ENCODE measurements at regions not wholly inside any gene's neighbourhood (a gene's known extent, or its start where the extent isn't known, plus 50 kb on each side); places are given as distances from the start of the nearest gene placed in this dataset.

- Histone ChIP-seq H3K4me3 (ENCODE audit: low read depth, low read length) (no peak overlapping the region), H3K9me3 (ENCODE audit: control insufficient read depth, insufficient read depth, low read depth, low read length) (no peaks in the 10 kb centered on the region), H3K27ac (ENCODE audit: extremely low read depth, low read depth, low read length) (no peak overlapping the region), H3K4me1 (ENCODE audit: control insufficient read depth, insufficient read depth, low read length) (0 out of 2 replicates have a peak, but pooled peaks cover 2% of the 10 kb centered on the region), H3K36me3 (ENCODE audit: control insufficient read depth in 2 of 2, insufficient read depth in 1 of 2, low read length in 2 of 2) (no peaks in the 10 kb centered on the region)
- ChIA-PET CTCF (no interaction called here), POLR2A (no interaction called here)
- no peak for TF ChIP-seq ZNF629 (tag by site-specific recombination; IDR thresholded peaks at IDR 0.05)
- TF ChIP-seq, protein P1, sequence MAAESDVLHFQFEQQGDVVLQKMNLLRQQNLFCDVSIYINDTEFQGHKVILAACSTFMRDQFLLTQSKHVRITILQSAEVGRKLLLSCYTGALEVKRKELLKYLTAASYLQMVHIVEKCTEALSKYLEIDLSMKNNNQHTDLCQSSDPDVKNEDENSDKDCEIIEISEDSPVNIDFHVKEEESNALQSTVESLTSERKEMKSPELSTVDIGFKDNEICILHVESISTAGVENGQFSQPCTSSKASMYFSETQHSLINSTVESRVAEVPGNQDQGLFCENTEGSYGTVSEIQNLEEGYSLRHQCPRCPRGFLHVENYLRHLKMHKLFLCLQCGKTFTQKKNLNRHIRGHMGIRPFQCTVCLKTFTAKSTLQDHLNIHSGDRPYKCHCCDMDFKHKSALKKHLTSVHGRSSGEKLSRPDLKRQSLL (tag by site-specific recombination; IDR thresholded peaks at IDR 0.05) = no peak
- no peak for TF ChIP-seq ZNF121 (tag by site-specific recombination; IDR thresholded peaks at IDR 0.05)
- TF ChIP-seq ZBTB11 (tag by site-specific recombination; conservative IDR thresholded peaks at IDR 0.05; ENCODE audit: low read depth) = no peak
- TF ChIP-seq ZNF555 (tag by site-specific recombination; conservative IDR thresholded peaks at IDR 0.05) = no peak
- no peak for TF ChIP-seq ZNF335 (tag by site-specific recombination; conservative IDR thresholded peaks at IDR 0.05)
- TF ChIP-seq ZBTB48 (tag by site-specific recombination; IDR thresholded peaks at IDR 0.05) = no peak
- TF ChIP-seq ZNF747 (tag by site-specific recombination; IDR thresholded peaks at IDR 0.05) = no peak
- no peak for TF ChIP-seq ZNF626 (tag by site-specific recombination; IDR thresholded peaks at IDR 0.05)
- TF ChIP-seq ZNF660 (tag by site-specific recombination; IDR thresholded peaks at IDR 0.05) = no peak
Measured at GRCh38 chr14:85039353-85039626, 490.7 kb upstream of the FLRT2 start.

DNA sequence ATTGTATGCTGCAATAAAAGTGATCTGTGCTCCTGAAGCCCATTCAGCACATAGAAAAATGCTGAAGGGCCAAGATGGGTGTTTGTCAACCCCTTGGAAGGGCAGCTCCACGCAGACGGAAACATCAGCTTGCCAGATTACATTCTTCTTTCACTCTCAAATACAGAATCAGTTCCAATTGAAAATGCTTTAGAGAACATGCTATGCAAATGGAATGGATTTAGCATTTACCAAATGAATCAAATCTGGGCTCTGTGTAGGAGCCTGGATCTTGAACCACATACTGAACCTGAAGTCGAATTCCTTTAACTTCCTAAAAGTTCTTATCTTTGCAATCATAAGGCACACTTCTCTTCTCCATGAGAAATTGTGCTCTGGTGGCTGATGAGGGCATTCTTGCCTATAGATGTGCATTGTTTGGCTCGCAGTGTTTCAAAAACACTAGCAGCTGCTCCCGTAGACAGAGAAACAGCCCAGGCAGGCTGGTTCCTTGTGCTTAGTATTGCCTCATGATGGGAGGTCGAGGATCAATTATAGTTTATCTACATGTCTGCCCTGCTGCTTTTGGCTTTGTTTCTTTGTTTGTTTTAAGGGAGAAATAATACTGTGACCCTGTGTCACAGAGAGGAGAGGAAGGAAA is 489.8 kb upstream of the FLRT2 start:
- Histone ChIP-seq H3K4me1 (ENCODE audit: control insufficient read depth, insufficient read depth, low read length) (0 out of 2 replicates have a peak, but pooled peaks cover 2% of the 10 kb centered on the region), H3K36me3 (ENCODE audit: control insufficient read depth in 2 of 2, insufficient read depth in 1 of 2, low read length in 2 of 2) (no peaks in the 10 kb centered on the region), H3K4me3 (ENCODE audit: low read depth, low read length) (no peak overlapping the region), H3K9me3 (ENCODE audit: control insufficient read depth, insufficient read depth, low read depth, low read length) (no peaks in the 10 kb centered on the region), H3K27ac (ENCODE audit: extremely low read depth, low read depth, low read length) (no peak overlapping the region)
- TF ChIP-seq ZSCAN16 (tag by site-specific recombination; IDR thresholded peaks at IDR 0.05) (no peak), HOXC10 (CRISPR knock-in tag; IDR thresholded peaks at IDR 0.05) (no peak), ZNF416 (tag by site-specific recombination; IDR thresholded peaks at IDR 0.05) (no peak), ZNF707 (tag by site-specific recombination; IDR thresholded peaks at IDR 0.05) (no peak), EGR2 (tag by site-specific recombination; IDR thresholded peaks at IDR 0.05; ENCODE audit: low read depth) (no peak), ZNF292 (tag by site-specific recombination; IDR thresholded peaks at IDR 0.05; ENCODE audit: borderline replicate concordance, low read depth) (no peak), ZSCAN23 (tag by site-specific recombination; IDR thresholded peaks at IDR 0.05) (no peak), HOXD13 (CRISPR knock-in tag; IDR thresholded peaks at IDR 0.05; ENCODE audit: borderline replicate concordance) (no peak), ATF2 (tag by site-specific recombination; IDR thresholded peaks at IDR 0.05; ENCODE audit: low read depth) (no peak), ZSCAN4 (tag by site-specific recombination; IDR thresholded peaks at IDR 0.05) (no peak)
- TF ChIP-seq, protein P2, sequence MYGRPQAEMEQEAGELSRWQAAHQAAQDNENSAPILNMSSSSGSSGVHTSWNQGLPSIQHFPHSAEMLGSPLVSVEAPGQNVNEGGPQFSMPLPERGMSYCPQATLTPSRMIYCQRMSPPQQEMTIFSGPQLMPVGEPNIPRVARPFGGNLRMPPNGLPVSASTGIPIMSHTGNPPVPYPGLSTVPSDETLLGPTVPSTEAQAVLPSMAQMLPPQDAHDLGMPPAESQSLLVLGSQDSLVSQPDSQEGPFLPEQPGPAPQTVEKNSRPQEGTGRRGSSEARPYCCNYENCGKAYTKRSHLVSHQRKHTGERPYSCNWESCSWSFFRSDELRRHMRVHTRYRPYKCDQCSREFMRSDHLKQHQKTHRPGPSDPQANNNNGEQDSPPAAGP (tag by site-specific recombination; IDR thresholded peaks at IDR 0.05) = no peak
- TF ChIP-seq, protein P3, sequence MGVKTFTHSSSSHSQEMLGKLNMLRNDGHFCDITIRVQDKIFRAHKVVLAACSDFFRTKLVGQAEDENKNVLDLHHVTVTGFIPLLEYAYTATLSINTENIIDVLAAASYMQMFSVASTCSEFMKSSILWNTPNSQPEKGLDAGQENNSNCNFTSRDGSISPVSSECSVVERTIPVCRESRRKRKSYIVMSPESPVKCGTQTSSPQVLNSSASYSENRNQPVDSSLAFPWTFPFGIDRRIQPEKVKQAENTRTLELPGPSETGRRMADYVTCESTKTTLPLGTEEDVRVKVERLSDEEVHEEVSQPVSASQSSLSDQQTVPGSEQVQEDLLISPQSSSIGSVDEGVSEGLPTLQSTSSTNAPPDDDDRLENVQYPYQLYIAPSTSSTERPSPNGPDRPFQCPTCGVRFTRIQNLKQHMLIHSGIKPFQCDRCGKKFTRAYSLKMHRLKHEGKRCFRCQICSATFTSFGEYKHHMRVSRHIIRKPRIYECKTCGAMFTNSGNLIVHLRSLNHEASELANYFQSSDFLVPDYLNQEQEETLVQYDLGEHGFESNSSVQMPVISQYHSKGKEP (tag by site-specific recombination; IDR thresholded peaks at IDR 0.05) = no peak
- TF ChIP-seq, protein P4, sequence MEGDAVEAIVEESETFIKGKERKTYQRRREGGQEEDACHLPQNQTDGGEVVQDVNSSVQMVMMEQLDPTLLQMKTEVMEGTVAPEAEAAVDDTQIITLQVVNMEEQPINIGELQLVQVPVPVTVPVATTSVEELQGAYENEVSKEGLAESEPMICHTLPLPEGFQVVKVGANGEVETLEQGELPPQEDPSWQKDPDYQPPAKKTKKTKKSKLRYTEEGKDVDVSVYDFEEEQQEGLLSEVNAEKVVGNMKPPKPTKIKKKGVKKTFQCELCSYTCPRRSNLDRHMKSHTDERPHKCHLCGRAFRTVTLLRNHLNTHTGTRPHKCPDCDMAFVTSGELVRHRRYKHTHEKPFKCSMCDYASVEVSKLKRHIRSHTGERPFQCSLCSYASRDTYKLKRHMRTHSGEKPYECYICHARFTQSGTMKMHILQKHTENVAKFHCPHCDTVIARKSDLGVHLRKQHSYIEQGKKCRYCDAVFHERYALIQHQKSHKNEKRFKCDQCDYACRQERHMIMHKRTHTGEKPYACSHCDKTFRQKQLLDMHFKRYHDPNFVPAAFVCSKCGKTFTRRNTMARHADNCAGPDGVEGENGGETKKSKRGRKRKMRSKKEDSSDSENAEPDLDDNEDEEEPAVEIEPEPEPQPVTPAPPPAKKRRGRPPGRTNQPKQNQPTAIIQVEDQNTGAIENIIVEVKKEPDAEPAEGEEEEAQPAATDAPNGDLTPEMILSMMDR (tag by site-specific recombination; IDR thresholded peaks at IDR 0.05) = no peak
- CTCF ChIA-PET = no interaction called here
- POLR2A ChIA-PET = no interaction called here
